ENCODE measurements at regions not wholly inside any gene's neighbourhood (a gene's known extent, or its start where the extent isn't known, plus 50 kb on each side); places are given as distances from the start of the nearest gene placed in this dataset.

DNA sequence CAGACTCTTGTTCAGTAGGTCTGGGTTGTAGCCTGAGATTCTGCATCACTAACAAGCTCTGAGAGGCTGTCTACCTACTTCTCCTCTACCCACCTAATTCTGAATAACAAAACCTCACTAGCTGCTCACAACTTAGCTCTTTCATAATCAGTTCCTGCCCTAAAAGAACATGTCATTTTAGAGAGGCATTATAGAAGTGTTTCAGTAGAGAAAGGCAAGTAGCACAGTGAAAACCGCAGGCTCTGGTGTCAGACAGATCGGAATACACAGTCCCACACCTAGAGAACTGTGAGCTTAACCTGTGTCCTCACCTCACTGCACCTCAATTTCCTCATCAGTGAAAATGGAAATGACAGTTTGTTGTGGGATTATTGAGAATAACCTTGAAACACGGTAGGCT is 1337.6 kb upstream of the TENM4 start:
- H3K27me3 ChIP-seq (ENCODE audit: control insufficient read depth, insufficient read depth, low read length): no peaks in the 10 kb centered on the region
- 73% methylated on average over 1 of the region's 3 CpGs for WGBS (ENCODE audit: insufficient coverage)
- no peak for DNase-seq (ENCODE audit: low read depth in 4 of 6, low spot score in 6 of 6)
- no peaks in the 10 kb centered on the region for H3K9me3 ChIP-seq (ENCODE audit: control insufficient read depth, insufficient read depth, low read length)
- no peaks in the 10 kb centered on the region for H3K36me3 ChIP-seq (ENCODE audit: control insufficient read depth, insufficient read depth, low read length)
- H3K27ac ChIP-seq (ENCODE audit: low read depth, low read length): no peak overlapping the region
- no peak overlapping the region for H3K4me3 ChIP-seq (ENCODE audit: low read depth, low read length)
- no peaks in the 10 kb centered on the region for H3K4me1 ChIP-seq (ENCODE audit: control insufficient read depth, insufficient read depth, low read length)

DNA sequence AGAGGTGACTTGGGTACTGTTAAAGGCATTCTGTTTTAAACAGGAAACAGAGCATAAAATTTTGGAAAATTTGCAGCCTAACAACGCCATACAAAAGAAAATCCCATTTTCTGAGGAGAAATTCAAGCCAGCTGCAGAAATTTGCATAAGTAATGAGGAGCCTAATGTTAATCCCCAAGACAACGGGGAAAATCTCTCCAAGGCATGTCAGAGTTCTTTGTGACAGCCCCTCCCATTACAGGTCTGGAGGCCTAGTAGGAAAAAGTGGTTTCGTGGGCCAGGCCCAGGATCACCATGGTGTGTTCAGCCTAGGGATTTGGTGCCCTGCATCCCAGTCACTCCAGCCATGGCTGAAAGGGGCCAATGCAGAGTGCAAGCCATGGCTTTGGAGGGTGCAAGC is 1333.1 kb upstream of the TENM4 start:
- no peaks in the 10 kb centered on the region for H3K27me3 ChIP-seq (ENCODE audit: control insufficient read depth, insufficient read depth, low read length)
- no peaks in the 10 kb centered on the region for H3K36me3 ChIP-seq (ENCODE audit: control insufficient read depth, insufficient read depth, low read length)
- H3K4me3 ChIP-seq (ENCODE audit: low read depth, low read length): no peak overlapping the region
- H3K4me1 ChIP-seq (ENCODE audit: control insufficient read depth, insufficient read depth, low read length): no peaks in the 10 kb centered on the region
- no peaks in the 10 kb centered on the region for H3K9me3 ChIP-seq (ENCODE audit: control insufficient read depth, insufficient read depth, low read length)
- H3K27ac ChIP-seq (ENCODE audit: low read depth, low read length): no peak overlapping the region
- 38% methylated on average over 1 of the region's 3 CpGs for WGBS (ENCODE audit: insufficient coverage)
- peak in 3 of 6 donors; percentile 11 to 69 (median 15) for DNase-seq (ENCODE audit: low read depth in 4 of 6, low spot score in 6 of 6)

DNA sequence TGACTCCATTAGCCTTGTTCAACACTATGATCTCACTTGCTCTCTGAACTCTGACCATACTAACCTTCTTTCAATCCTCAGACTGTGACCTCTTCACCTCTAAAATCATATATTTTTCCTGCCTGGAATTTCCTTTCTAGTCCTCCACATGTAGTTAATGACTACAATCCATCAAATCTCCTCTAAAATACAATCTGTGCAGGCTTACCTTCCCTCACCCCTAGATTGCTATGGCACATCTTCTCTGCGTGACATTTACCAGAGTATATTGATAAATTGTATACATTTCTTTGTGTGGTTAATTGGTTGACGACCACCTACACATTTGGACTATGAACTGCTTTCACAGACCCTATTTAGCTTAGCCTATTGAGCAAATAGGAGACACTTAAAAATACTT is 1330.2 kb upstream of the TENM4 start:
- WGBS (ENCODE audit: insufficient coverage): no CpG with 5 or more reads among the region's 2 CpGs
- Histone ChIP-seq H3K27me3 (ENCODE audit: control insufficient read depth, insufficient read depth, low read length) (no peaks in the 10 kb centered on the region), H3K4me1 (ENCODE audit: control insufficient read depth, insufficient read depth, low read length) (no peaks in the 10 kb centered on the region), H3K4me3 (ENCODE audit: low read depth, low read length) (no peak overlapping the region), H3K27ac (ENCODE audit: low read depth, low read length) (no peak overlapping the region), H3K36me3 (ENCODE audit: control insufficient read depth, insufficient read depth, low read length) (no peaks in the 10 kb centered on the region), H3K9me3 (ENCODE audit: control insufficient read depth, insufficient read depth, low read length) (no peaks in the 10 kb centered on the region)
- no peak for DNase-seq (ENCODE audit: low read depth in 4 of 6, low spot score in 6 of 6)

- no peak overlapping the region for H3K4me3 ChIP-seq (ENCODE audit: low read depth, low read length)
- no peaks in the 10 kb centered on the region for H3K36me3 ChIP-seq (ENCODE audit: control insufficient read depth, insufficient read depth, low read length)
- no peaks in the 10 kb centered on the region for H3K4me1 ChIP-seq (ENCODE audit: control insufficient read depth, insufficient read depth, low read length)
- no peak for DNase-seq (ENCODE audit: low read depth in 4 of 6, low spot score in 6 of 6)
- no peaks in the 10 kb centered on the region for H3K9me3 ChIP-seq (ENCODE audit: control insufficient read depth, insufficient read depth, low read length)
- WGBS (ENCODE audit: insufficient coverage): 71% methylated on average over 1 of the region's 1 CpG
- no peaks in the 10 kb centered on the region for H3K27me3 ChIP-seq (ENCODE audit: control insufficient read depth, insufficient read depth, low read length)
- no peak overlapping the region for H3K27ac ChIP-seq (ENCODE audit: low read depth, low read length)
Measured at GRCh38 chr11:80758787-80759186, 1318.0 kb upstream of the TENM4 start.

DNA sequence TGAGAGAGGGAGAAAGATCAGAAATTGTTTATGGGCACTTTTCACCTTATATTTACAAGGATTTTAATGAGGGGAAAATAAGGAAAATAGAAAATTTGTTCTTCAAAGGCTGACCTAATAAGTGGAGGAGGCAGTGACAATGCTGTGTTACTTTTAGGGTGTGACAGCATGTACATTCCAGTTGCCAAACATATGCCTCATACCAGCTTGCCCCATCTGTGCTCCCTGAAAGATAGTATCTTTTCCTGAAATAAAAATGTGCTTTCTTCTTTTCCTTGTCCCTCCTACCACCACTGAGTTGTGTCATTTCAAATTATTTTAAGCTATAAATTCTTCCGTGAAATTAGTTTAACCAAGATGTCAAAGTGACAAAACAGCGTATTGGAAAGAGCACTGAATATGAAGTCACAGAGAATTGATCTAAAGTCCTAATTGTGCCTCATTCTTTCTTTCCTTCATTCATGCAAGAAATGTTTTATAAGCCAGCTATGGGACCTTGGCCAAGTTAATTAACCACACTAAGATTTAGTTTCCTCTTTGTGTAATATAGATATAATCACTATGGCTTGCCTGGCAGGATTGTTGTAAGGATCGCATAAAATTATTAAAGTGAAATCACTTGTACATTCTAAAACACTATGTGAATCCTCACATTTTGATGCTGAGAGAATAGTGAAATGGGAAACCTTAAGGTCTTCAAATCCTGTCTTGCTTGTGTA is 1307.5 kb upstream of the TENM4 start:
- DNase-seq (ENCODE audit: low read depth in 4 of 6, low spot score in 6 of 6): peak in 2 of 6 donors; percentile 59 to 87
- no peaks in the 10 kb centered on the region for H3K9me3 ChIP-seq (ENCODE audit: control insufficient read depth, insufficient read depth, low read length)
- H3K36me3 ChIP-seq (ENCODE audit: control insufficient read depth, insufficient read depth, low read length): no peaks in the 10 kb centered on the region
- H3K4me3 ChIP-seq (ENCODE audit: low read depth, low read length): no peak overlapping the region
- no peaks in the 10 kb centered on the region for H3K27me3 ChIP-seq (ENCODE audit: control insufficient read depth, insufficient read depth, low read length)
- WGBS (ENCODE audit: insufficient coverage): no CpG with 5 or more reads among the region's 3 CpGs
- H3K27ac ChIP-seq (ENCODE audit: low read depth, low read length): no peak overlapping the region
- no peaks in the 10 kb centered on the region for H3K4me1 ChIP-seq (ENCODE audit: control insufficient read depth, insufficient read depth, low read length)

GRCh38 chr11:80746300-80746699 is 1305.5 kb upstream of the TENM4 start:
- H3K36me3 ChIP-seq (ENCODE audit: control insufficient read depth, insufficient read depth, low read length): no peaks in the 10 kb centered on the region
- H3K27ac ChIP-seq (ENCODE audit: low read depth, low read length): no peak overlapping the region
- no peaks in the 10 kb centered on the region for H3K27me3 ChIP-seq (ENCODE audit: control insufficient read depth, insufficient read depth, low read length)
- no peak for DNase-seq (ENCODE audit: low read depth in 4 of 6, low spot score in 6 of 6)
- no peaks in the 10 kb centered on the region for H3K4me1 ChIP-seq (ENCODE audit: control insufficient read depth, insufficient read depth, low read length)
- no peak overlapping the region for H3K4me3 ChIP-seq (ENCODE audit: low read depth, low read length)
- H3K9me3 ChIP-seq (ENCODE audit: control insufficient read depth, insufficient read depth, low read length): no peaks in the 10 kb centered on the region
- WGBS (ENCODE audit: insufficient coverage): 90% methylated on average over 2 of the region's 4 CpGs

- no peak for DNase-seq (ENCODE audit: low read depth in 4 of 6, low spot score in 6 of 6)
Measured at GRCh38 chr11:80745416-80745815, 1304.6 kb upstream of the TENM4 start.

GRCh38 chr11:80733790-80734189 is 1293.0 kb upstream of the TENM4 start:
- WGBS (ENCODE audit: insufficient coverage): 83% methylated on average over 1 of the region's 2 CpGs
- Histone ChIP-seq H3K27me3 (ENCODE audit: control insufficient read depth, insufficient read depth, low read length) (no peaks in the 10 kb centered on the region), H3K27ac (ENCODE audit: low read depth, low read length) (no peak overlapping the region), H3K4me3 (ENCODE audit: low read depth, low read length) (no peak overlapping the region), H3K36me3 (ENCODE audit: control insufficient read depth, insufficient read depth, low read length) (no peaks in the 10 kb centered on the region), H3K9me3 (ENCODE audit: control insufficient read depth, insufficient read depth, low read length) (no peaks in the 10 kb centered on the region), H3K4me1 (ENCODE audit: control insufficient read depth, insufficient read depth, low read length) (no peaks in the 10 kb centered on the region)
- peak in 2 of 6 donors; percentile 31 to 83 for DNase-seq (ENCODE audit: low read depth in 4 of 6, low spot score in 6 of 6)

More at GRCh38 chr11:80745416-80745815, 1304.6 kb upstream of the TENM4 start:
- no peaks in the 10 kb centered on the region for H3K27me3 ChIP-seq (ENCODE audit: control insufficient read depth, insufficient read depth, low read length)
- no peaks in the 10 kb centered on the region for H3K9me3 ChIP-seq (ENCODE audit: control insufficient read depth, insufficient read depth, low read length)
- no peaks in the 10 kb centered on the region for H3K36me3 ChIP-seq (ENCODE audit: control insufficient read depth, insufficient read depth, low read length)
- no peaks in the 10 kb centered on the region for H3K4me1 ChIP-seq (ENCODE audit: control insufficient read depth, insufficient read depth, low read length)
- H3K27ac ChIP-seq (ENCODE audit: low read depth, low read length): no peak overlapping the region
- no peak overlapping the region for H3K4me3 ChIP-seq (ENCODE audit: low read depth, low read length)
- 96% methylated on average over 4 of the region's 4 CpGs for WGBS (ENCODE audit: insufficient coverage)

DNA sequence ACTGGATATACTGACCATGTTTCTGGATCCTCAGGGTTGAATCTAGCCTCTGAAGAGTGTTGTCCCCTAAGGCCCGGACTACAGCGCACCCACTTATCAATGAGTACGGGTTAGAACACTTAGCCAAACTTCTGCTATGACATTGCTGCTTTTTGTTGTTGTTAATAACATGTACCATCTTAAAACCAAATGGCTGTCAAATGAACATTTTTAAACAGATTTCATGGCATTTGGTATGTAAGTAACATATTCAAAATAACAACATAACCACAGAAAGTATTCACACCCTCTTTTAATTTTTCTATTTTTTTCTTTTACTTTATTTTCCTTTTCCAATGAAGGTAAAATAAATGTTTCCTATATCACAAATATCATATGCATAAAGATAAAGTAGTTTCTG is 1292.5 kb upstream of the TENM4 start:
- Histone ChIP-seq H3K36me3 (ENCODE audit: control insufficient read depth, insufficient read depth, low read length) (no peaks in the 10 kb centered on the region), H3K9me3 (ENCODE audit: control insufficient read depth, insufficient read depth, low read length) (no peaks in the 10 kb centered on the region), H3K27ac (ENCODE audit: low read depth, low read length) (no peak overlapping the region), H3K27me3 (ENCODE audit: control insufficient read depth, insufficient read depth, low read length) (no peaks in the 10 kb centered on the region), H3K4me1 (ENCODE audit: control insufficient read depth, insufficient read depth, low read length) (no peaks in the 10 kb centered on the region), H3K4me3 (ENCODE audit: low read depth, low read length) (no peak overlapping the region)
- no CpG with 5 or more reads among the region's 3 CpGs for WGBS (ENCODE audit: insufficient coverage)
- DNase-seq (ENCODE audit: low read depth in 4 of 6, low spot score in 6 of 6): peak in 1 of 6 donors; percentile 68

GRCh38 chr11:80727315-80727714 is 1286.5 kb upstream of the TENM4 start:
- DNase-seq (ENCODE audit: low read depth in 4 of 6, low spot score in 6 of 6): peak in 2 of 6 donors; percentile 38 to 86
- WGBS (ENCODE audit: insufficient coverage): 40% methylated on average over 1 of the region's 3 CpGs

More at GRCh38 chr11:80727315-80727714, 1286.5 kb upstream of the TENM4 start:
- H3K36me3 ChIP-seq (ENCODE audit: control insufficient read depth, insufficient read depth, low read length): no peaks in the 10 kb centered on the region
- no peaks in the 10 kb centered on the region for H3K4me1 ChIP-seq (ENCODE audit: control insufficient read depth, insufficient read depth, low read length)
- no peak overlapping the region for H3K27ac ChIP-seq (ENCODE audit: low read depth, low read length)
- H3K4me3 ChIP-seq (ENCODE audit: low read depth, low read length): no peak overlapping the region
- no peaks in the 10 kb centered on the region for H3K27me3 ChIP-seq (ENCODE audit: control insufficient read depth, insufficient read depth, low read length)
- H3K9me3 ChIP-seq (ENCODE audit: control insufficient read depth, insufficient read depth, low read length): no peaks in the 10 kb centered on the region

All from spinal cord (tissue), 9 donors.